ENCODE measurements at regions not wholly inside any gene's neighbourhood (a gene's known extent, or its start where the extent isn't known, plus 50 kb on each side); places are given as distances from the start of the nearest gene placed in this dataset.

DNA sequence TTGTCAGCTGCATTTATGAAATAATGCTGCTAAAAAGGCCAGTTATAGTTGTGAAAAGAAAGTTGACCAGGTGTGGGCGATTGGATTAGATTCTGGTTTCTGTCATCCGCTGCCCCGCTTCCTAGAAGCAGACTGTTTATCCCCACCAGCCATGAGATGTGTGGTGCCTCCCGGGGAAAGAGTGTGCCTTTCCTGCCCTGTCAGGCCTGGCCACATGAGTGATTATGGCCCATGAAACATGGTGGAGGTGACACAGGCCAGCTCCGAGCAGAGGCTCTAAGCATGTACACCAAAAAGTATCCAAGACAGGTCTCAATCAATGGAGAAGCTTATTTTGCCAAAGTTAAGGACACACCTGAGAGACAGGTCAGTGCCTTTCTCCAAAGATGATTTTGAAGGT, 85.4 kb upstream of the ABHD2 start:
- POLR2A ChIA-PET: interaction anchor here (0.6 to 0.7 kb wide), 2 partner anchors 11 to 47 kb away, joined by 3 to 4 read pairs; no protein-coding TSS in a partner anchor
- CTCF ChIA-PET: interaction anchor here (0.6 to 2.9 kb wide), 4 partner anchors 16 to 196 kb away, joined by 3 to 27 read pairs (median 6); no protein-coding TSS in a partner anchor
- intact Hi-C loops (cut with micrococcal nuclease; ENCODE audit: unreplicated experiment): no loop called here

More for the DNA sequence above, 85.4 kb upstream of the ABHD2 start:
- Histone ChIP-seq H3K4me3 (ENCODE audit: low read depth in 2 of 2, low read length in 2 of 2) (peak overlapping the region in 1 of 2 experiments; percentile 13; a peak in 1 of 4 replicates), H3K27ac (ENCODE audit: low read length) (peak overlapping the region; percentile 71), H3K36me3 (ENCODE audit: control insufficient read depth, insufficient read depth, low read length) (no peaks in the 10 kb centered on the region), H3K9me3 (ENCODE audit: control insufficient read depth, insufficient read depth, low read depth, low read length) (no peaks in the 10 kb centered on the region), H3K27me3 (ENCODE audit: control insufficient read depth, insufficient read depth, low read length) (no peaks in the 10 kb centered on the region), H3K4me1 (ENCODE audit: control insufficient read depth, insufficient read depth, low read length) (peaks cover 36% of the 10 kb centered on the region)
- no peak for DNase-seq (ENCODE audit: low read depth, low spot score)
- no TSS peak for BruUV-seq (replicated peaks)
- no peak for TF ChIP-seq TCF7L2 (IDR thresholded peaks at IDR 0.05; ENCODE audit: low read depth, low read length)
- TF ChIP-seq SIN3A (IDR thresholded peaks at IDR 0.05; ENCODE audit: borderline replicate concordance, insufficient read depth, low read depth, low read length): no peak
- TF ChIP-seq CTCF (IDR thresholded peaks at IDR 0.05): no peak
- no peak for TF ChIP-seq POLR2AphosphoS5 (IDR thresholded peaks at IDR 0.05; ENCODE audit: low read depth, low read length)
- TF ChIP-seq REST (IDR thresholded peaks at IDR 0.05; ENCODE audit: insufficient read depth in 1 of 2, low read depth in 2 of 2, low read length in 1 of 2): no peak
- peak; percentile 57 for ATAC-seq
- in situ Hi-C loops (cut with HindIII; ENCODE audit: low pct_unique_long_range_greater_than_20kb, low sequenced_read_pairs): no loop called here

Measured in Panc1 (cell line).